GM21576 (cell line): ENCODE measurements at regions not wholly inside any gene's neighbourhood (a gene's known extent, or its start where the extent isn't known, plus 50 kb on each side); places are given as distances from the start of the nearest gene placed in this dataset.

ENCODE experiments used
- ATAC-seq: cut with Tn5 transposase; IDR thresholded peaks from one replicate; pipeline ENCODE4 v1.9.1; 2021; ENCODE audit warnings: mild to moderate bottlenecking, moderate library complexity; ENCODE audit not compliant: unreplicated experiment

DNA sequence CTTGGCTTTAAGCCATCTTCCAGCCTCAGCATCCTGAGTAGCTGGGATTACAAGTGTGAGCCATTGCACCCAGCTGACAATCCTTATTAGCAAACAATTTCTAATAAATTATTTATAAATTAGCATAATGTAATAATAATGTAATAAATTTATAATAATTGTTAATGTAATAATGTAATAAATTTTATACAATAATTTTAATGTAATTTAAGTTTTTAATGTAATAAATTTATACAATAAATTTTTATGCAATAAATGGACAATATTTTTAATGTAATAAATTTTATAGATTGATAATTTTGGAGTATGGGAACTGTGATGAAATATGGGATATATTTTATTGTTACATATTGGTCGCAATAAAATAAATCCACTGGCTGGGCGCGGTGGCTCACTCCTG is 1457.5 kb downstream of the KCNT2 start:
- ATAC-seq, result no peak

DNA sequence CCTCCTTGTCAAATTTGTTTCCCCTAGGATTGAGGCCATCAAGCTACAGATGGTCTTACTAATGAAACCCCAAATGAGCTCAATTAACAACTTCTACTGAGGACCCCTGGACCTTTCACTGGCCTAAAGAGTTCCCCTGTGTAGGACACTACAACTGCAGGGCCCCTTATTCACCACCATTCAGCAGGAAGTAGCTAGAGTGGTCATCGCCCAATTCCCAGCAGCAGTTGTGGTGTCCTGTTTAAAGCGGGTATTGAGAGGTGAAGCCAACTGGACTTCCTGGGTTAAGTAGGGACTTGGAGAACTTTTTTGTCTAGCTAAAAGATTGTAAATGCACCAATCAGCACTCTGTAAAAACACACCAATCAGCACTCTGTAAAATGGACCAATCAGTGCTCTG is 1466.9 kb downstream of the KCNT2 start:
- no peak for ATAC-seq

- ATAC-seq, result no peak
These were observed 1477.6 kb downstream of the KCNT2 start for GRCh38 chr1:195130598-195130997.

- no peak for ATAC-seq
These were observed 1485.7 kb downstream of the KCNT2 start for GRCh38 chr1:195122497-195122896.

GRCh38 chr1:195113471-195113870 is 1494.8 kb downstream of the KCNT2 start:
- no peak for ATAC-seq

DNA sequence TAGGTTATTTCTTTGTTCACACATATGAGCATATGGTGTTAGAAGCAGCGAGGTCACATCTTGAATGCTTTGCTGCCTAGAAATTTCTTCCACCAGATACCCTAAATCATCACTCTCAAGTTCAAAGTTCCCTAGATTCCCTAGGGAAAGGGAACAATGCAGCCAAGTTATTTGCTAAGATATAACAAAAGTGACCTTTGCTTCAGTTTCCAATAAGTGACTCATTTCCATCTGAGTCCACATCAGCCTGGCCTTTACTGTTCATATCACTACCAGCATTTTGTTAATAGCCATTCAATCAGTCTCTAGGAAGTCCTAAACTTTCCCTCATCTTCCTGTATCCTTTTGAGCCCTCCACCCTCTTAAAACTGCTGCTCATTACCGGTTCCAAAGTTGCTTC is 1502.5 kb downstream of the KCNT2 start:
- ATAC-seq, result no peak

- ATAC-seq, result no peak
These were observed 1503.0 kb downstream of the KCNT2 start for GRCh38 chr1:195105281-195105680.

DNA sequence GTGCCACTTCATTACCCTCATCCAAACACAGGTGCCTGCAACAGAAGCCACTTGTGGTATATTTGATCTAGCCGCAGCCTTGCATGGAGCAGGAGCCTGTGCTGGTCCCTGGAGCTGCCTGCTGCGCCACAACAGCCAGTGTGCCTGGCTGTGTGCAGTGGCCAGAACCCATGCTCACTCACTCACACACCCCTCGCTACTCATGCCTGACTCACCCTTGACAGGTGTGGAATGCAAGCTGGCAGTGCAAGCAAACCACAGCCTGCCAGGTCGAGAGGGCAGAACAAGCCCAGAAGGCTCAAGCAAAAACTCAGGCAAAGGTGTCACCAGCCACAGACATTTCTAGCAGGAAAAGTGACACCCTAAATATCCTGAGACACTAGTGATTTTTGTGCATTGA is 1510.9 kb downstream of the KCNT2 start:
- ATAC-seq, result no peak

- no peak for ATAC-seq
These were observed 1512.2 kb downstream of the KCNT2 start for GRCh38 chr1:195096051-195096521.

GRCh38 chr1:195085196-195085595 is 1523.0 kb downstream of the KCNT2 start:
- ATAC-seq, result no peak

DNA sequence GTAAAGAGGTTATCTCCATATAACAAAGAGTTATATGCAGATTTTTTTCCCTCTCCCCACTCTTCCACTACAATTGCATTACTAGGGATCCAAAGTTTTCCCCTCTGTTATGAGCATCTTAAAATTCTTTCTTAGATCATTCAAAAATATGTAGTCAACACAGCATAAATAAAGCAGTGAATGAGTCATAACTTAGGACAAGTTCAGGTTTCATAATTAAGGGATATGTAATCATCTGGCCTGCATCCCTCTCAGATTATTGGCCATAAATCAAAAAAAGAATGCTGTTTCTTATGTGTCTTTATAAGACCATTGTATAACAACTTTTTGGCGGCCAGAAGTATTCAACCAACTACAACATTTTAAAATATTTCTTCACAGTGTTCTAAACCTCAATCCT is 1526.1 kb downstream of the KCNT2 start:
- no peak for ATAC-seq

GRCh38 chr1:195076682-195077081 is 1531.6 kb downstream of the KCNT2 start:
- ATAC-seq, result no peak

DNA sequence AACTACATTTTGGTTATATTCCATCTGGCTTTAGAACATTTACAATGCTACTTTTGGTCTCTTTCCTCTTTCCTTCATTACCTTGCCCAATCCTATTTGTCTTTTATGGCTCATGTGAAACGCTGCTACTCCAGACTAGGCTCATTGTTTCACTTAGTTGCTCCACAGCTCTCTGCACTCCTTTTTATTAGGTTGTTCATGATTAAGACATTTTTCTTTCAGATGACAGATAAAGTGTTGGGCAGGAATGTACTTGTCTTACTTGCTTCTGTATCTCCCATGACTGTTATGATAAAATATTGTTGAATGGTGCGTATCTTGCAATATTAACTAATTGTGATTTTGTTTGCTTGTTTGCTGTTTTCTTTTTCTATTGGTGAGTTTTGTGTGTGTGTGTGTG is 1532.3 kb downstream of the KCNT2 start:
- no peak for ATAC-seq

DNA sequence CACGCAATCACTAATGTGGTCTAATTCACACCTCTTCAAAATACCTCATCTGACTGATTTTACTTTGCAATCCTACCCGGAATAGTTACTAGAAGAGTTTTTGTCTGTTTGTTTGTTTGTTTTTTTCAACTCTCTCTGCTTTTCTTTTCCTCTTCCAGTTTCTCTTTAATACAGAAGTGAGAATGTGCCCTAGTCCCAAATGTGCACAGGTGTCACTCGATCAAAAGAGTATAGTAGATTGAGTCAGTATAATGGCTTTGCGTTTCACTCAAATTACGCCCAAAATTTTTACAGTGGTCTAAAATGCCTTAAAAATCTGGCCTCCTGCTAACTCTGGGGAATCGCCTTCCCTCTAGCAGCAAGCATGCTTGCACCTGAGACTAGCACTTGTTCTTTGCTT is 1536.8 kb downstream of the KCNT2 start:
- ATAC-seq, result no peak

DNA sequence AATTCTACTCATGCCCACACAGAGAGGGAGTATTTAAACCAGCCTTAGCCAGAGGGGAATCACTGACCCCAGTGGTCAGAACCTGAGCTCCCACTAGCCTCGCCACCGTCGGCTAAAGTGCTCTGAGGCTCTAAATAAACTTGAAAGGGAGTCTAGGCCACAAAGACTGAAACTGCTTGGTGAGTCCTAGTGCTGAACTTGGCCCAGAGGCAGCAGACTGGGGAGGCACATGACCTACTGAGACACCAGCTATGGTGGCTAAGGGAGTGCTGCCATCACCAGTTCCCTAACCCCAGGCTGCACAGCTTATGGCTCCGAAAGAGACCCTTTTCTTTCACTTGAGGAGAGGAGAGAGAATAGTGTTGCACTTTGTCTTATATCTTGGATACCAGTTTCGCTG is 1542.8 kb downstream of the KCNT2 start:
- no peak for ATAC-seq

DNA sequence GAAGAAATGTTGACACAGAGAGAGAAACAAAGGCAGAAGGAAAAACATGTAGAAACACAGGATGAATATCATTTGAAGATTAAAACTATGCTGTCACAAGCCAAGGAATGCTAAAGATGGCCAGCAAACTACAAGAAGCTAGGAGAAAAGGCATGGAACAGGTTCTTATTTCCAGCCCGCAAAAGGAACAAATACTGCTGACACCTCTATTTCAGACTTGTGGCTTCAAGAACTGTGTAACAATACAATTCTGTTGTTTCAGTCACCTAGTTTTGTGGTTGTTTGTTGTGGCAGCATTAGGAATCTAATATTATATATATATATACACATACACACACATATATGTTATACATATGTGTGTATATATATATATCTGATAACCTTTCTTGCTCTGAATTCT is 1543.9 kb downstream of the KCNT2 start:
- no peak for ATAC-seq

DNA sequence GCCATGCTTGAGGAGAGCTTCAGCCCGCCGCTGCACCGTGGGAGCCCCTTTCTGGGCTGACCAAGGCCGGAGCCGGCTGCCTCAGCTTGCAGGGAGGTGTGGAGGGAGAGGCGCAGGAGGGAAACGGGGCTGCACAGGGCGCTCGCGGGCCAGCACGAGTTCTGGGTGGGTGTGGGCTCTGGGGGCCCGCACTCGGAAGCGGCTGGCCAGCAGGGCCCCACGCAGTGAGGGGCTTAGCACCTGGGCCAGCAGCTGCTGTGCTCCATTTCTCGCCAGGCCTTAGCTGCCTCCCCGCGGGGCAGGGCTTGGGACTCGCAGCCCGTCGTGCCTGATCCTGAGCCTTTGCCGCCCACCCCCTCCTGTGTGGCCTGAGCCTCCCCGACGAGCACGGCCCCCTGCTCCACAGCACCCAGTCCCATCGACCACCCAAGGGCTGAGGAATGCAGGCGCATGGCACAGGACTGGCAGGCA is 1554.0 kb downstream of the KCNT2 start:
- ATAC-seq, result no peak

DNA sequence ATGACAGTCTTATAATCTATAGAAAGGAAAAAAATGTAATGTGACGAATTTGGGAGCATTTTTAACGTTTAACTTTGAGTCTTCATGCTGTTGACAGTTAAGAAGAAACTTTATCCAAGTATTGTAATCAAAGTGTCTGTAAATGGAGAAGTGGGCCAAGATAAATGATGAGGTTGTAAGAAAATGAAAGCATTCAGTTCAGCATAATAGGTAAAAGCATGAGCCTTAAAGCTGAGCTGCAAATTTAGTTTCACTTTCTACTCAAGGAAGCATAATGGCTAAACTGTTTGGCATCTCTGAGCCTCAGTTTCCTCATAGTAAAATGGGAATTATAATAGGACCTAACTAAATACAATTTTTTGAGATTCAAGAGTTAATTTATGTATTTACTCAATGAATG is 1554.8 kb downstream of the KCNT2 start:
- ATAC-seq, result no peak

DNA sequence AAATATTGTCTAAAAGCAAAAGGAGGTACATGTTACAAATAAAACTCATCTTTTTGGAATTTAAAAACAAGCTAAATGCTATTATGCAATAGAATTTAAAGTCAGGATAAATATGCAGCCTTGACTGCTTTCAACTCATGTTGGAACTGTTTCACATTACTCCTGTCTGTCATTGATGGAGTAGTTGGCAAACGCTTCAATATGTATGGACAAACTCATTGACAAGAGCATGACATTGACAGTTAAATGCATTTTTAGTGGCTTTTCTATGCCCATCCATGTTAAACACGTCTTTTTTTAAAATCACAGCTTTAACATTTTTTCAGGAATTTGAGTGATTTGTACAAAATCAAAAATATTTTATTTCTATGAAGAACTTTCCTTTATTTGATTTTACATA is 1560.5 kb downstream of the KCNT2 start:
- no peak for ATAC-seq

DNA sequence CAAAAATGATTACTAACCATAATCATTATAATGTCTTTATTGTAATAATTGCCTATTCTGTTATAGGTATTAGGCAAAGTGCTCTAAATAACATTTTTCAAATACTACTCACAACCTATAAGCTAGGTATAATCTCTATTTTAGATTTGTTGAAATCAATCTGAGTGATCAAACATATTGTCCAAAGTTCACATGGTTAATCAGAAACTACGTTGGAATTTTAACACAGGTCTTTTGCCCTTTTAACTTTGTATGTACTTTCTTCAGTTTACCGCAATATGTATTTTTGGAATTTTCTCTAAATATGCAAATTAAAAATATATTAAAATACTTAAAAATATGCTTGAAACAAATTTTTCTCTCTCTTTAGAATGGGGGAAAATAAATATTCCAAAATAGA is 1563.2 kb downstream of the KCNT2 start:
- no peak for ATAC-seq

DNA sequence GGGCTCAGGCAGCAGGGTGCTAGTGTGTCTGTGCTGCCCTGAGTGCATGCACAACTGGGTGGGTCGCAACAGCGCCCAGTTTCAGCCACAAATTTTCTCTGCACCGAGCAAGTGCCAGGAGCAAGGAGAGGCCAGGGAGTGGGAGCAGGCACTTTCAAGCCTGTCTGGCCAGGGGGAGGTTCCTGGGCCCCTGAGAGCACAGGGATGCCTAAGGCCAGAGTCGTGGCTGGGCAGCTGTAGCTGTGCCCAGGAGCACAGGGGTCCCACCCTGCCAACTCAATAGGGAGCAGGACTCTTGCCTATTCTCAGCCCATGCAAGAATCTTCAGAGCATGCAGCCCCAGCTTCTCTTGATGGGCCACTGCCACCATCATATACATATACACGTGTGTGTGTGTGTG is 1577.4 kb downstream of the KCNT2 start:
- ATAC-seq, result no peak

GRCh38 chr1:195026792-195027191 is 1581.4 kb downstream of the KCNT2 start:
- no peak for ATAC-seq

DNA sequence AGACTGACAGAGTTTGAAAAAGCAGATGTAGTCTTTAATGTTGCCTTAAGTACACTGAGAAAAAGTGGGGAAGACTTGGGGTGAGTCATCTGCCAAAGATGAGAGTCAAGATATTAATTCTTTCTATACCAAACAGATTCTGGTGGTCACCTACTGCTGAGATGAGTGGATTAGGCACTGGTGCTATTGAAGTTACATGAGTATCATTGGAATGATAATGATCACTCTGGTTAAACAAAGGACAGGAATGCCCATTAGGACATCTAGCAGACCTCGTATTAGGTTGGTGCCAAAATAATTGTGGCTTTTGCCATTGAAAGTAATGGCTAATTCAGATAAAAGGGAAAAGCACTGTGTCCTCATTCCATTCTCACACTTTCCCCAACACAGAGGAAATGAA is 1588.9 kb downstream of the KCNT2 start:
- ATAC-seq, result no peak

- ATAC-seq, result no peak
These were observed 1595.2 kb downstream of the KCNT2 start for GRCh38 chr1:195012995-195013394.
